Activated CD8-positive, alpha-beta T cell treated with anti-CD3 and anti-CD28 coated beads for 36 hours (primary cell): ENCODE measurements at regions not wholly inside any gene's neighbourhood (a gene's known extent, or its start where the extent isn't known, plus 50 kb on each side); places are given as distances from the start of the nearest gene placed in this dataset.
"Not testable (repeated sequence)": the region's sequence is repeated elsewhere in the genome, so short reads cannot be mapped to it uniquely, and the experiment has no call there.

Experiments used
- ATAC-seq: fragments of 200-7000 bp; cut with Tn5 transposase; one replicate; pipeline ENCODE4 v1.10.0; 2021; ENCODE audit warnings: mild to moderate bottlenecking, moderate library complexity
- CTCF ChIA-PET: fragments of 350-600 bp; sonication (Branson Sonifier 250); formaldehyde crosslinking; loops from one replicate; lab custom pipeline; 2021; ENCODE audit warnings: antibody characterized with exemption; lab: Charles Lee
- POLR2A ChIA-PET: fragments of 350-600 bp; sonication (Branson Sonifier 250); formaldehyde crosslinking; loops from one replicate; lab custom pipeline; 2021; ENCODE audit warnings: antibody characterized with exemption; lab: Charles Lee
- DNase-seq: peaks from one replicate; pipeline ENCODE4 v3.0.0-alpha.2; 2020
- H3K27ac Mint-ChIP-seq: one replicate; pipeline ENCODE4 v1.8.0; 2021; ENCODE audit warnings: mild to moderate bottlenecking, mixed read lengths
- H3K27me3 Mint-ChIP-seq: one replicate; pipeline ENCODE4 v1.8.0; 2021; ENCODE audit warnings: mixed read lengths
- H3K36me3 Mint-ChIP-seq: one replicate; pipeline ENCODE4 v1.8.0; 2021; ENCODE audit warnings: low read depth, mixed read lengths
- H3K4me1 Mint-ChIP-seq: one replicate; pipeline ENCODE4 v1.8.0; 2021; ENCODE audit warnings: low read depth, mixed read lengths
- H3K4me3 Mint-ChIP-seq: one replicate; pipeline ENCODE4 v1.8.0; 2021; ENCODE audit warnings: mild to moderate bottlenecking, moderate library complexity, mixed read lengths
- H3K9me3 Mint-ChIP-seq: one replicate; pipeline ENCODE4 v1.8.0; 2021; ENCODE audit warnings: mixed read lengths
- intact Hi-C: fragments of 100-400 bp; cut with micrococcal nuclease; formaldehyde crosslinking; loops from one replicate; pipeline ENCODE4 v1.10.0; 2022
- TF ChIP-seq, protein P1 (sequence below): fragments of 200-600 bp; IDR thresholded peaks from one replicate; pipeline ENCODE4 v1.8.0; 2022; ENCODE audit warnings: antibody characterized with exemption, mild to moderate bottlenecking

- H3K4me1 Mint-ChIP-seq: no peaks in the 10 kb centered on the region
- ATAC-seq: no peak
- intact Hi-C loops: no loop called here
- no peaks in the 10 kb centered on the region for H3K36me3 Mint-ChIP-seq
- ChIA-PET POLR2A (no interaction called here), CTCF (no interaction called here)
- no peaks in the 10 kb centered on the region for H3K27me3 Mint-ChIP-seq
- H3K4me3 Mint-ChIP-seq: no peak overlapping the region
- DNase-seq: no peak
- H3K27ac Mint-ChIP-seq: no peak overlapping the region
- TF ChIP-seq, protein P1, sequence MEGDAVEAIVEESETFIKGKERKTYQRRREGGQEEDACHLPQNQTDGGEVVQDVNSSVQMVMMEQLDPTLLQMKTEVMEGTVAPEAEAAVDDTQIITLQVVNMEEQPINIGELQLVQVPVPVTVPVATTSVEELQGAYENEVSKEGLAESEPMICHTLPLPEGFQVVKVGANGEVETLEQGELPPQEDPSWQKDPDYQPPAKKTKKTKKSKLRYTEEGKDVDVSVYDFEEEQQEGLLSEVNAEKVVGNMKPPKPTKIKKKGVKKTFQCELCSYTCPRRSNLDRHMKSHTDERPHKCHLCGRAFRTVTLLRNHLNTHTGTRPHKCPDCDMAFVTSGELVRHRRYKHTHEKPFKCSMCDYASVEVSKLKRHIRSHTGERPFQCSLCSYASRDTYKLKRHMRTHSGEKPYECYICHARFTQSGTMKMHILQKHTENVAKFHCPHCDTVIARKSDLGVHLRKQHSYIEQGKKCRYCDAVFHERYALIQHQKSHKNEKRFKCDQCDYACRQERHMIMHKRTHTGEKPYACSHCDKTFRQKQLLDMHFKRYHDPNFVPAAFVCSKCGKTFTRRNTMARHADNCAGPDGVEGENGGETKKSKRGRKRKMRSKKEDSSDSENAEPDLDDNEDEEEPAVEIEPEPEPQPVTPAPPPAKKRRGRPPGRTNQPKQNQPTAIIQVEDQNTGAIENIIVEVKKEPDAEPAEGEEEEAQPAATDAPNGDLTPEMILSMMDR: no peak
- no peaks in the 10 kb centered on the region for H3K9me3 Mint-ChIP-seq
Observed at GRCh38 chr2:48203668-48204067, 110.8 kb upstream of the FOXN2 start.

DNA sequence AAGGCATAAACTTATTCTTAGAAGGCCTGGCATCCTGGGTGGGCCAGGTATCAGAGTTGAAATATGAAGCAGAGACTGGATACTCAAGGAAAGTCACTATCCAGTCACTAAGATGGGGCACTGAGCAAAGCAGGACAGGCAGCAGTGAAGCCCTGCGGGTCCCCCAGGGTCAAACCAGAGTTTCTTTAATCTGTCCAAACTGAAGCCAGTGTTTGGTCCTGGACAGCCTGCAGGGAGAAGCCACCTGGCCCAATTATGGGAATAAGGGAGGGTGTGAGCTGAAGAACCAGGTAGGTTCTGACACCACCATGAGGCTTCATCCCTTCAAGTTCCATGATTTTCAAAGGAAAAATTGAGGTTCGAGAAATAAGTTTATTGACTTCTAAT, 109.7 kb upstream of the FOXN2 start:
- intact Hi-C loops: no loop called here

DNA sequence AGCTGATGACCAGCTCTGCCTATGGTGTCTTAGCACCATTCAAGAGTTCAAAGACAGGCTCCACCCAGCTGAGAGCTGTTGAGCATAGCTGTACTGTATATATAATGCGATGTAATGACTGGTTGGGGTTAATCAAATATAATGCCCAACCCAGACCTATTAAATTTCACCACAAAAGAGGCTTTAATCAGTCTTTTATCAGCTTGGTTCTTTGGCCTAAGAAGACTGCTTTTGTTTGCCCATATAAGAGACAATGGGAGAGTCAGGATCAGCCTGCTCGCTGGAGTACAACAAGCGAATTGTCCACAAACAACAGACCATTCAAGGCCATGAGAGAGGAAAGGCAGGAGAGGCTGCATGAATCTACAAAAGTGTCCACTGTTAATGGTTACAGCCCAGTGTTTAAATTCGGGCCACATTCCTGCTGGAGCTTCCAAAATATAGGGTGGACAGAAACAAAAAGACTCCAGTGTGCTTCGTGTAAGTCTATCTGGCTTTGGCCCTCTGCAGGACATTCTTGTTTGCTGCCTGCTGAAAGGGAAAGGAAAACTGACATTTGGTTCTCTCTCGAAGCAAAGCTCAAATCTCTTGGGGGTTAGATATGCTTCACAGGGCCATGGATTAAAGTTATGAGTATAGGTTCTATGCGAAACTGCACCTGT, 109.2 kb upstream of the FOXN2 start:
- POLR2A ChIA-PET: interaction anchor here (1.2 kb wide), 1 partner anchor 14 kb away, joined by 3 read pairs; no protein-coding TSS in a partner anchor
- no peak for ATAC-seq
- CTCF ChIA-PET: no interaction called here
- Mint-ChIP-seq H3K4me1 (peaks cover 5% of the 10 kb centered on the region), H3K27me3 (no peaks in the 10 kb centered on the region), H3K27ac (no peak overlapping the region), H3K36me3 (no peaks in the 10 kb centered on the region), H3K4me3 (no peak overlapping the region), H3K9me3 (no peaks in the 10 kb centered on the region)
- TF ChIP-seq, protein P1: no peak
- intact Hi-C loops: no loop called here
- DNase-seq: no peak

More for the DNA sequence above, 109.7 kb upstream of the FOXN2 start:
- ChIA-PET CTCF (no interaction called here), POLR2A (interaction anchor here (1.2 kb wide), 1 partner anchor 14 kb away, joined by 3 read pairs; no protein-coding TSS in a partner anchor)
- H3K36me3 Mint-ChIP-seq: no peaks in the 10 kb centered on the region
- no peak overlapping the region for H3K27ac Mint-ChIP-seq
- DNase-seq (no peak), ATAC-seq (no peak)
- no peaks in the 10 kb centered on the region for H3K27me3 Mint-ChIP-seq
- peaks cover 5% of the 10 kb centered on the region for H3K4me1 Mint-ChIP-seq
- H3K9me3 Mint-ChIP-seq: no peaks in the 10 kb centered on the region
- no peak overlapping the region for H3K4me3 Mint-ChIP-seq
- TF ChIP-seq, protein P1: no peak

DNA sequence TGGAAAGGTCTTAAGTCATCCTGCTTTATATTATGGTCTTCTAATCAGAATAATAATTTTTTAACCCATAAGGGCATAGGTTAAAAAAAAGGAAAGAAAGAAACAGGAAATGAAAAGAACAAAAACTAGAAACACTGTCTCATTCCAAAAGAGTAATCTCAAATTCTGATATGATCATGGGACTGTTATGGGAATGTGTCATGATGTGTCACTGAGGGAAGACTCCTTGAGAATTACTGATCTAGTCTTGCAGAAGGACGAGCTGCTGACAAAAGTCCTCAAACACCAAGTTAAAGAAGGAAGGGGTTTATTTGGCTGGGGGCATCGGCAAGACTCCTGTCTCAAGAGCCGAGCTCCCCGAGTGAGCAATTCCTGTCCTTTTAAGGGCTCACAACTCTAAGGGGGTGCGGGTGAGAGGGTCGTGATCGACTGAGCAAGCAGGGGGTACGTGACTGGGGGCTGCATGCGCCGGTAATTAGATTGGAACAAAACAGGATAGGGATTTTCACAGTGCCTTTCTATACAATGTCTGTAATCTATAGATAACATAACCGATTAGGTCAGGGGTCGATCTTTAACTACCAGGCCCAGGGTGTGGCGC, 108.3 kb upstream of the FOXN2 start:
- ATAC-seq, H3K4me1 Mint-ChIP-seq, H3K27me3 Mint-ChIP-seq, H3K9me3 Mint-ChIP-seq, H3K36me3 Mint-ChIP-seq, CTCF ChIA-PET, H3K27ac Mint-ChIP-seq, DNase-seq, H3K4me3 Mint-ChIP-seq, intact Hi-C loops: not testable (repeated sequence)
- POLR2A ChIA-PET: interaction anchor here (1.2 kb wide), 1 partner anchor 15 kb away, joined by 3 read pairs; no protein-coding TSS in a partner anchor

- ATAC-seq: no peak
- ChIA-PET CTCF (no interaction called here), POLR2A (no interaction called here)
- Mint-ChIP-seq H3K4me1 (peaks cover 5% of the 10 kb centered on the region), H3K9me3 (no peaks in the 10 kb centered on the region), H3K4me3 (no peak overlapping the region), H3K36me3 (no peaks in the 10 kb centered on the region), H3K27ac (no peak overlapping the region), H3K27me3 (no peaks in the 10 kb centered on the region)
- no peak for DNase-seq
- TF ChIP-seq, protein P1: no peak
- intact Hi-C loops: no loop called here
Observed at GRCh38 chr2:48207201-48207641, 107.3 kb upstream of the FOXN2 start.
